B cell (primary cell): ENCODE measurements at regions not wholly inside any gene's neighbourhood (a gene's known extent, or its start where the extent isn't known, plus 50 kb on each side); places are given as distances from the start of the nearest gene placed in this dataset.

ENCODE experiments used
- ATAC-seq: fragments of 200-7000 bp; cut with Tn5 transposase; one replicate; pipeline ENCODE4 v1.10.0; 2021; ENCODE audit warnings: low read depth, mild to moderate bottlenecking, moderate number of reproducible peaks, moderate library complexity
- CTCF ChIA-PET: fragments of 350-600 bp; sonication (Branson Sonifier 250); formaldehyde crosslinking; loops from one replicate; lab custom pipeline; 2021; ENCODE audit warnings: antibody characterized with exemption, inconsistent platforms; lab: Charles Lee
- POLR2A ChIA-PET: fragments of 350-600 bp; sonication (Branson Sonifier 250); formaldehyde crosslinking; loops from one replicate; lab custom pipeline; 2021; ENCODE audit warnings: antibody characterized with exemption; lab: Charles Lee
- DNase-seq: peaks from one replicate; pipeline ENCODE4 v3.0.0; 2013
- H2AFZ ChIP-seq: 2 replicates; pipeline ENCODE4 v1.6.1; 2012; ENCODE audit warnings: mild to moderate bottlenecking, low read depth, low read length; ENCODE audit not compliant: insufficient read depth, poor library complexity, severe bottlenecking
- H3K27ac ChIP-seq, 2 donors: 1 replicate in 1 of 2; 2 replicates in 1 of 2; pipeline ENCODE4 v1.5.1; 2012 to 2013; ENCODE audit warnings: low read length in 2 of 2, mild to moderate bottlenecking in 2 of 2, moderate library complexity in 1 of 2
- H3K27me3 ChIP-seq, 4 experiments: fragments of 200-600 bp in 1 of 4; sonication (generic) in 1 of 4; replicated peaks in 1 of 4; 1 replicate in 2 of 4; 2 replicates in 2 of 4; pipeline versions ENCODE4 v1.6.1 to v1.7.0; 2013 to 2016; ENCODE audit warnings: low read length in 3 of 4, mild to moderate bottlenecking in 2 of 4, mixed read lengths in 1 of 4, moderate library complexity in 1 of 4; ENCODE audit not compliant: insufficient read depth in 4 of 4, control insufficient read depth in 3 of 4; ENCODE audit errors: control extremely low read depth in 1 of 4
- H3K36me3 ChIP-seq, 2 experiments: replicated peaks in 1 of 2; 1 replicate in 1 of 2; 2 replicates in 1 of 2; pipeline versions ENCODE4 v1.6.1 to v1.7.1; 2013; ENCODE audit warnings: low read length in 1 of 2; ENCODE audit not compliant: insufficient read depth in 2 of 2, control insufficient read depth in 1 of 2; ENCODE audit errors: control extremely low read depth in 1 of 2, extremely low read depth in 1 of 2
- H3K4me1 ChIP-seq, 2 donors: fragments of 200-600 bp in 1 of 2; sonication (generic) in 1 of 2; 1 replicate in 1 of 2; 2 replicates in 1 of 2; pipeline versions ENCODE4 v1.5.1 to v1.6.1; 2013 to 2017; ENCODE audit warnings: low read length in 2 of 2; ENCODE audit not compliant: control insufficient read depth in 2 of 2, insufficient read depth in 2 of 2
- H3K4me2 ChIP-seq: replicated peaks from 2 replicates; pipeline ENCODE3; 2012; ENCODE audit warnings: mild to moderate bottlenecking, low read depth, low read length; ENCODE audit not compliant: poor library complexity, severe bottlenecking
- H3K4me3 ChIP-seq, 5 experiments: fragments of 200-600 bp in 1 of 5; sonication (generic) in 1 of 5; 1 replicate in 3 of 5; 2 replicates in 2 of 5; pipeline versions ENCODE4 v1.5.1 to v1.7.0; 2011 to 2016; ENCODE audit warnings: low read length in 4 of 5, mild to moderate bottlenecking in 4 of 5, low read depth in 2 of 5, control low read depth in 1 of 5, moderate library complexity in 1 of 5; ENCODE audit not compliant: insufficient read depth in 1 of 5; ENCODE audit errors: control extremely low read depth in 1 of 5, extremely low read depth in 1 of 5
- H3K79me2 ChIP-seq: fragments of 200-600 bp; sonication (generic); one replicate; pipeline ENCODE4 v1.6.0; 2016; ENCODE audit warnings: low read length; ENCODE audit not compliant: control insufficient read depth, insufficient read depth
- H3K9ac ChIP-seq: fragments of 200-600 bp; sonication (generic); 2 replicates; pipeline ENCODE4 v1.6.1; 2017; ENCODE audit warnings: mild to moderate bottlenecking, low read length, moderate library complexity
- H3K9me3 ChIP-seq, 3 donors: one replicate each; pipeline versions ENCODE4 v1.6.1 to v1.7.1; 2013; ENCODE audit warnings: low read length in 2 of 3; ENCODE audit not compliant: control insufficient read depth in 2 of 3, insufficient read depth in 1 of 3; ENCODE audit errors: control extremely low read depth in 1 of 3
- H4K20me1 ChIP-seq: 2 replicates; pipeline ENCODE4 v1.6.0; 2012; ENCODE audit warnings: mild to moderate bottlenecking, low read length; ENCODE audit not compliant: insufficient read depth, control insufficient read depth, poor library complexity, severe bottlenecking
- H3K27ac Mint-ChIP-seq: one replicate; pipeline ENCODE4 v1.8.0; 2021; ENCODE audit warnings: mixed read lengths
- H3K27me3 Mint-ChIP-seq: one replicate; pipeline ENCODE4 v1.8.0; 2021; ENCODE audit warnings: mixed read lengths
- H3K4me1 Mint-ChIP-seq: one replicate; pipeline ENCODE4 v1.8.0; 2021; ENCODE audit warnings: mixed read lengths
- H3K4me3 Mint-ChIP-seq: one replicate; pipeline ENCODE4 v1.8.0; 2021; ENCODE audit warnings: mixed read lengths
- H3K9me3 Mint-ChIP-seq: one replicate; pipeline ENCODE4 v1.8.0; 2022; ENCODE audit warnings: mixed read lengths; ENCODE audit not compliant: insufficient read depth
- EZH2 ChIP-seq: IDR thresholded peaks from 2 replicates; pipeline ENCODE4 v1.6.1; 2012; ENCODE audit warnings: borderline replicate concordance, low read depth, mild to moderate bottlenecking, moderate library complexity, low read length; ENCODE audit not compliant: insufficient read depth, poor library complexity, severe bottlenecking
- WGBS: methylation state at CpG from one replicate; pipeline ENCODE4 v1.1.5; 2013; ENCODE audit warnings: missing lambda C conversion rate; ENCODE audit not compliant: insufficient coverage; 5-methylcytosine and 5-hydroxymethylcytosine counted together
- intact Hi-C: fragments of 100-400 bp; cut with micrococcal nuclease; formaldehyde crosslinking; loops from one replicate; pipeline ENCODE4 v1.10.0; 2022
- TF ChIP-seq, protein P1 (sequence below): fragments of 200-600 bp; IDR thresholded peaks from one replicate; pipeline ENCODE4 v1.8.0; 2022; ENCODE audit warnings: antibody characterized with exemption, mild to moderate bottlenecking

DNA sequence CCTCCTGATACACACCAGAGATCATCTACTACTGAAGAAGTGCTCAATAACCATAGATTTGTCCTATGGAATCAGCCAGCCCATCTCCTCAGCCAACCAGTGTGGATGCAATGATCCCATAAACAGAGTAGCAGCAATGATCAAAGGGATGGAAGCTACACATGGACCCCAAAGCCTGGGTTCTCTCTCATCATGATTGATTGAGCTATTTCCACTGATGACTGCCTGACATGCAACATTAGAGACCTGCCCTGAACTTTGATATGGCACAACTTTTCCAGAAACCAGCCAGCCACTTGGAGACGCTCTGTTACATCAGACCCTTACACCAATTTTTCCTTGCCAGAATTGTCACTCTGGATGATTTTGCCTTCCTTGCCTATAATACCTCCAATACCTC is 471.6 kb downstream of the BUD13 start:
- H3K9me3 ChIP-seq: peaks cover 0 to 1% (median 0%) of the 10 kb centered on the region in 3 donors
- POLR2A ChIA-PET: no interaction called here
- CTCF ChIA-PET: no interaction called here
- Mint-ChIP-seq H3K27me3 (peaks cover 4% of the 10 kb centered on the region), H3K27ac (no peak overlapping the region), H3K4me3 (no peak overlapping the region), H3K4me1 (no peaks in the 10 kb centered on the region), H3K9me3 (no peaks in the 10 kb centered on the region)
- no peaks in the 10 kb centered on the region for H3K27me3 ChIP-seq
- 100% methylated on average over 1 of the region's 1 CpG for WGBS
- H3K4me2 ChIP-seq: no peak overlapping the region
- H3K9ac ChIP-seq: no peak overlapping the region
- no peak overlapping the region for H2AFZ ChIP-seq
- no peak overlapping the region for H3K4me3 ChIP-seq
- H3K36me3 ChIP-seq: no peaks in the 10 kb centered on the region
- intact Hi-C loops: no loop called here
- no peaks in the 10 kb centered on the region for H4K20me1 ChIP-seq
- DNase-seq (no peak), ATAC-seq (no peak)
- H3K4me1 ChIP-seq: no peaks in the 10 kb centered on the region
- TF ChIP-seq EZH2: no peak
- TF ChIP-seq, protein P1, sequence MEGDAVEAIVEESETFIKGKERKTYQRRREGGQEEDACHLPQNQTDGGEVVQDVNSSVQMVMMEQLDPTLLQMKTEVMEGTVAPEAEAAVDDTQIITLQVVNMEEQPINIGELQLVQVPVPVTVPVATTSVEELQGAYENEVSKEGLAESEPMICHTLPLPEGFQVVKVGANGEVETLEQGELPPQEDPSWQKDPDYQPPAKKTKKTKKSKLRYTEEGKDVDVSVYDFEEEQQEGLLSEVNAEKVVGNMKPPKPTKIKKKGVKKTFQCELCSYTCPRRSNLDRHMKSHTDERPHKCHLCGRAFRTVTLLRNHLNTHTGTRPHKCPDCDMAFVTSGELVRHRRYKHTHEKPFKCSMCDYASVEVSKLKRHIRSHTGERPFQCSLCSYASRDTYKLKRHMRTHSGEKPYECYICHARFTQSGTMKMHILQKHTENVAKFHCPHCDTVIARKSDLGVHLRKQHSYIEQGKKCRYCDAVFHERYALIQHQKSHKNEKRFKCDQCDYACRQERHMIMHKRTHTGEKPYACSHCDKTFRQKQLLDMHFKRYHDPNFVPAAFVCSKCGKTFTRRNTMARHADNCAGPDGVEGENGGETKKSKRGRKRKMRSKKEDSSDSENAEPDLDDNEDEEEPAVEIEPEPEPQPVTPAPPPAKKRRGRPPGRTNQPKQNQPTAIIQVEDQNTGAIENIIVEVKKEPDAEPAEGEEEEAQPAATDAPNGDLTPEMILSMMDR: no peak
- no peaks in the 10 kb centered on the region for H3K79me2 ChIP-seq
- H3K27ac ChIP-seq: no peak overlapping the region

DNA sequence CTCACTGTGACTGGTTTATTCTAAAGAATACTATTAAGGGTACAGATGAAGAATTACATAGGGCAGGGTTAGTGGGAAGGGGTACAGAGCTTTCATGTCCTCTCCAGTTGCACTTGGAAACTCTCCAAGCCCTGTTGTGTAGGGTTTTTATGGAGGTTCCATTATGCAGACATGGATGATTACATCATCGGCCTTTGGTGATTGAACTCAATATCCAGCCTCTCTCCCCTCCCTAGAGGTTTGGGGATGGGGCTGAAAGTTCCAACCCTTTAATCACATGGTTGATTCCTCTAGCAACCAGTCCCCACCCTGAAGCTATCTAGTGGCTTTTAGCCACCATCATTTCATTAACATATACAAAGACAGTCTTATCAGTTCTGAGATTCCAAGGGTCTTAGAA is 472.6 kb downstream of the BUD13 start:
- Histone ChIP-seq H3K27ac (no peak overlapping the region), H3K79me2 (no peaks in the 10 kb centered on the region), H4K20me1 (no peaks in the 10 kb centered on the region), H3K9ac (no peak overlapping the region), H3K36me3 (no peaks in the 10 kb centered on the region), H3K4me1 (no peaks in the 10 kb centered on the region), H3K4me3 (no peak overlapping the region), H3K4me2 (no peak overlapping the region), H3K9me3 (peaks cover 0 to 1% (median 0%) of the 10 kb centered on the region in 3 donors), H3K27me3 (no peaks in the 10 kb centered on the region), H2AFZ (no peak overlapping the region)
- H3K4me3 Mint-ChIP-seq: no peak overlapping the region
- POLR2A ChIA-PET: no interaction called here
- CTCF ChIA-PET: no interaction called here
- H3K27me3 Mint-ChIP-seq: peaks cover 4% of the 10 kb centered on the region
- no peak for ATAC-seq
- H3K27ac Mint-ChIP-seq: no peak overlapping the region
- WGBS: no CpG with 5 or more reads among the region's 1 CpG
- no peaks in the 10 kb centered on the region for H3K4me1 Mint-ChIP-seq
- intact Hi-C loops: no loop called here
- no peak for TF ChIP-seq EZH2
- TF ChIP-seq, protein P1: no peak
- no peak for DNase-seq
- no peaks in the 10 kb centered on the region for H3K9me3 Mint-ChIP-seq
